ENCODE measurements at regions not wholly inside any gene's neighbourhood (a gene's known extent, or its start where the extent isn't known, plus 50 kb on each side); places are given as distances from the start of the nearest gene placed in this dataset.

- CTCF ChIA-PET = no interaction called here
- Mint-ChIP-seq H3K27ac (no peak overlapping the region), H3K36me3 (no peaks in the 10 kb centered on the region), H3K9me3 (peaks cover 0 to 5% (median 3%) of the 10 kb centered on the region in 3 donors), H3K4me3 (no peak overlapping the region), H3K27me3 (no peaks in the 10 kb centered on the region), H3K4me1 (peaks cover 18 to 27% (median 23%) of the 10 kb centered on the region in 3 donors)
- no CpG with 5 or more reads among the region's 4 CpGs for WGBS (ENCODE audit: insufficient coverage)
- H3K36me3 ChIP-seq (ENCODE audit: control insufficient read depth in 2 of 2, extremely low read depth in 1 of 2, insufficient read depth in 1 of 2, low read length in 1 of 2) = no peaks in the 10 kb centered on the region
- DNase-seq (no peak), ATAC-seq (replicated peaks in 1 of 4) (no peak)
- H3K4me3 ChIP-seq (ENCODE audit: control insufficient read depth in 1 of 2, extremely low read depth in 1 of 2, low read length in 1 of 2) = no peak overlapping the region
- H3K27ac ChIP-seq (ENCODE audit: low read length) = no peak overlapping the region
- no peaks in the 10 kb centered on the region for H3K27me3 ChIP-seq (replicated peaks in 1 of 2; ENCODE audit: control insufficient read depth in 2 of 2, extremely low read depth in 1 of 2, insufficient read depth in 2 of 2, low read length in 1 of 2)
- H3K9me3 ChIP-seq = no peaks in the 10 kb centered on the region
- H3K4me1 ChIP-seq (ENCODE audit: control insufficient read depth in 1 of 2, extremely low read depth in 1 of 2, insufficient read depth in 2 of 2, low read length in 2 of 2) = peaks cover 0 to 6% of the 10 kb centered on the region in 2 experiments
- POLR2A ChIA-PET = interaction anchor here in 1 of 2 donors (0.6 kb wide), 1 partner anchor 750 kb away, joined by 4 read pairs; no protein-coding TSS in a partner anchor
Measured at GRCh38 chr5:56413546-56413945, 180.4 kb upstream of the ANKRD55 start.

- peak in 3 of 4 experiments; percentile 36 to 75 (median 52) for ATAC-seq (replicated peaks in 1 of 4)
- Histone ChIP-seq H3K27ac (ENCODE audit: low read length) (no peak overlapping the region), H3K36me3 (ENCODE audit: control insufficient read depth in 2 of 2, extremely low read depth in 1 of 2, insufficient read depth in 1 of 2, low read length in 1 of 2) (no peaks in the 10 kb centered on the region), H3K4me3 (ENCODE audit: control insufficient read depth in 1 of 2, extremely low read depth in 1 of 2, low read length in 1 of 2) (no peak overlapping the region), H3K4me1 (ENCODE audit: control insufficient read depth in 1 of 2, extremely low read depth in 1 of 2, insufficient read depth in 2 of 2, low read length in 2 of 2) (peaks cover 0 to 6% of the 10 kb centered on the region in 2 experiments), H3K27me3 (replicated peaks in 1 of 2; ENCODE audit: control insufficient read depth in 2 of 2, extremely low read depth in 1 of 2, insufficient read depth in 2 of 2, low read length in 1 of 2) (no peaks in the 10 kb centered on the region), H3K9me3 (no peaks in the 10 kb centered on the region)
- WGBS (ENCODE audit: insufficient coverage) = 56% methylated on average over 5 of the region's 9 CpGs
- no peaks in the 10 kb centered on the region for H3K9me3 Mint-ChIP-seq
- ChIA-PET CTCF (no interaction called here), POLR2A (interaction anchor here in 1 of 2 donors (0.6 kb wide), 1 partner anchor 749 kb away, joined by 4 read pairs; no protein-coding TSS in a partner anchor)
- H3K27ac Mint-ChIP-seq = peak overlapping the region; percentile 19 to 53
- no peaks in the 10 kb centered on the region for H3K36me3 Mint-ChIP-seq
- peaks cover 18 to 27% (median 23%) of the 10 kb centered on the region in 3 donors for H3K4me1 Mint-ChIP-seq
- DNase-seq = peak in 17 of 35 experiments; percentile 1 to 53 (median 13)
- no peak overlapping the region for H3K4me3 Mint-ChIP-seq
- no peaks in the 10 kb centered on the region for H3K27me3 Mint-ChIP-seq
Measured at GRCh38 chr5:56412601-56413379, 179.7 kb upstream of the ANKRD55 start.

GRCh38 chr5:56410696-56411095 is 177.6 kb upstream of the ANKRD55 start:
- H3K4me1 ChIP-seq (ENCODE audit: control insufficient read depth in 1 of 2, extremely low read depth in 1 of 2, insufficient read depth in 2 of 2, low read length in 2 of 2) = peaks cover 0 to 6% of the 10 kb centered on the region in 2 experiments
- Mint-ChIP-seq H3K36me3 (no peaks in the 10 kb centered on the region), H3K4me1 (peaks cover 14 to 21% (median 16%) of the 10 kb centered on the region in 3 donors), H3K27ac (no peak overlapping the region), H3K4me3 (no peak overlapping the region), H3K9me3 (no peaks in the 10 kb centered on the region), H3K27me3 (no peaks in the 10 kb centered on the region)
- DNase-seq (no peak), ATAC-seq (replicated peaks in 1 of 4) (no peak)
- H3K27me3 ChIP-seq (replicated peaks in 1 of 2; ENCODE audit: control insufficient read depth in 2 of 2, extremely low read depth in 1 of 2, insufficient read depth in 2 of 2, low read length in 1 of 2) = no peaks in the 10 kb centered on the region
- ChIA-PET POLR2A (no interaction called here), CTCF (no interaction called here)
- H3K4me3 ChIP-seq (ENCODE audit: control insufficient read depth in 1 of 2, extremely low read depth in 1 of 2, low read length in 1 of 2) = no peak overlapping the region
- no peak overlapping the region for H3K27ac ChIP-seq (ENCODE audit: low read length)
- H3K9me3 ChIP-seq = no peaks in the 10 kb centered on the region
- 90% methylated on average over 3 of the region's 6 CpGs for WGBS (ENCODE audit: insufficient coverage)
- no peaks in the 10 kb centered on the region for H3K36me3 ChIP-seq (ENCODE audit: control insufficient read depth in 2 of 2, extremely low read depth in 1 of 2, insufficient read depth in 1 of 2, low read length in 1 of 2)

GRCh38 chr5:56409331-56410190 is 176.4 kb upstream of the ANKRD55 start:
- Histone ChIP-seq H3K9me3 (no peaks in the 10 kb centered on the region), H3K27ac (ENCODE audit: low read length) (no peak overlapping the region), H3K4me1 (ENCODE audit: control insufficient read depth in 1 of 2, extremely low read depth in 1 of 2, insufficient read depth in 2 of 2, low read length in 2 of 2) (peaks cover 0 to 6% of the 10 kb centered on the region in 2 experiments), H3K4me3 (ENCODE audit: control insufficient read depth in 1 of 2, extremely low read depth in 1 of 2, low read length in 1 of 2) (no peak overlapping the region), H3K36me3 (ENCODE audit: control insufficient read depth in 2 of 2, extremely low read depth in 1 of 2, insufficient read depth in 1 of 2, low read length in 1 of 2) (no peaks in the 10 kb centered on the region), H3K27me3 (replicated peaks in 1 of 2; ENCODE audit: control insufficient read depth in 2 of 2, extremely low read depth in 1 of 2, insufficient read depth in 2 of 2, low read length in 1 of 2) (no peaks in the 10 kb centered on the region)
- Mint-ChIP-seq H3K4me1 (peaks cover 8 to 14% (median 9%) of the 10 kb centered on the region in 3 donors), H3K36me3 (no peaks in the 10 kb centered on the region), H3K4me3 (no peak overlapping the region), H3K27me3 (no peaks in the 10 kb centered on the region), H3K27ac (no peak overlapping the region), H3K9me3 (no peaks in the 10 kb centered on the region)
- DNase-seq (no peak), ATAC-seq (replicated peaks in 1 of 4) (no peak)
- ChIA-PET POLR2A (no interaction called here), CTCF (interaction anchor here (0.5 to 0.7 kb wide), 2 partner anchors 331 to 464 kb away, joined by 3 to 6 read pairs; no protein-coding TSS in a partner anchor)
- 100% methylated on average over 3 of the region's 13 CpGs for WGBS (ENCODE audit: insufficient coverage)

GRCh38 chr5:56406838-56407237 is 173.7 kb upstream of the ANKRD55 start:
- WGBS (ENCODE audit: insufficient coverage) = 100% methylated on average over 1 of the region's 2 CpGs
- Mint-ChIP-seq H3K4me1 (no peaks in the 10 kb centered on the region), H3K36me3 (no peaks in the 10 kb centered on the region), H3K4me3 (no peak overlapping the region), H3K9me3 (no peaks in the 10 kb centered on the region), H3K27me3 (no peaks in the 10 kb centered on the region), H3K27ac (no peak overlapping the region)
- Histone ChIP-seq H3K4me3 (ENCODE audit: control insufficient read depth in 1 of 2, extremely low read depth in 1 of 2, low read length in 1 of 2) (no peak overlapping the region), H3K36me3 (ENCODE audit: control insufficient read depth in 2 of 2, extremely low read depth in 1 of 2, insufficient read depth in 1 of 2, low read length in 1 of 2) (no peaks in the 10 kb centered on the region), H3K27ac (ENCODE audit: low read length) (no peak overlapping the region), H3K27me3 (replicated peaks in 1 of 2; ENCODE audit: control insufficient read depth in 2 of 2, extremely low read depth in 1 of 2, insufficient read depth in 2 of 2, low read length in 1 of 2) (no peaks in the 10 kb centered on the region), H3K4me1 (ENCODE audit: control insufficient read depth in 1 of 2, extremely low read depth in 1 of 2, insufficient read depth in 2 of 2, low read length in 2 of 2) (no peaks in the 10 kb centered on the region), H3K9me3 (no peaks in the 10 kb centered on the region)
- ChIA-PET POLR2A (no interaction called here), CTCF (no interaction called here)
- ATAC-seq (replicated peaks in 1 of 4) = no peak
- no peak for DNase-seq

- ChIA-PET POLR2A (interaction anchor here in 1 of 2 donors (0.6 kb wide), 1 partner anchor 95 kb away, joined by 3 read pairs; no protein-coding TSS in a partner anchor), CTCF (no interaction called here)
- DNase-seq = no peak
- no peak overlapping the region for H3K27ac ChIP-seq (ENCODE audit: low read length)
- no peaks in the 10 kb centered on the region for H3K27me3 ChIP-seq (replicated peaks in 1 of 2; ENCODE audit: control insufficient read depth in 2 of 2, extremely low read depth in 1 of 2, insufficient read depth in 2 of 2, low read length in 1 of 2)
- ATAC-seq (replicated peaks in 1 of 4) = no peak
- no peaks in the 10 kb centered on the region for H3K9me3 ChIP-seq
- Mint-ChIP-seq H3K27me3 (no peaks in the 10 kb centered on the region), H3K4me1 (no peaks in the 10 kb centered on the region), H3K9me3 (no peaks in the 10 kb centered on the region), H3K27ac (no peak overlapping the region), H3K4me3 (no peak overlapping the region), H3K36me3 (no peaks in the 10 kb centered on the region)
- no peak overlapping the region for H3K4me3 ChIP-seq (ENCODE audit: control insufficient read depth in 1 of 2, extremely low read depth in 1 of 2, low read length in 1 of 2)
- H3K4me1 ChIP-seq (ENCODE audit: control insufficient read depth in 1 of 2, extremely low read depth in 1 of 2, insufficient read depth in 2 of 2, low read length in 2 of 2) = no peaks in the 10 kb centered on the region
- WGBS (ENCODE audit: insufficient coverage) = no CpG with 5 or more reads among the region's 1 CpG
- H3K36me3 ChIP-seq (ENCODE audit: control insufficient read depth in 2 of 2, extremely low read depth in 1 of 2, insufficient read depth in 1 of 2, low read length in 1 of 2) = no peaks in the 10 kb centered on the region
Measured at GRCh38 chr5:56406221-56406620, 173.1 kb upstream of the ANKRD55 start.
